ENCODE measurements at regions not wholly inside any gene's neighbourhood (a gene's known extent, or its start where the extent isn't known, plus 50 kb on each side); places are given as distances from the start of the nearest gene placed in this dataset.

GRCh38 chr2:217521820-217522219 lies 481.0 kb downstream of the TNS1 start:
- TF ChIP-seq CTCF (IDR thresholded peaks at IDR 0.05), result no peak

GRCh38 chr2:217520356-217521010 lies 482.3 kb downstream of the TNS1 start:
- TF ChIP-seq CTCF (IDR thresholded peaks at IDR 0.05), result no peak

- no peak for TF ChIP-seq CTCF (IDR thresholded peaks at IDR 0.05)
Measured at GRCh38 chr2:217517402-217517801, 485.4 kb downstream of the TNS1 start.

GRCh38 chr2:217515615-217516309 lies 487.0 kb downstream of the TNS1 start:
- TF ChIP-seq CTCF (IDR thresholded peaks at IDR 0.05), result no peak

GRCh38 chr2:217513258-217513657 lies 489.5 kb downstream of the TNS1 start:
- TF ChIP-seq CTCF (IDR thresholded peaks at IDR 0.05), result no peak

GRCh38 chr2:217512728-217513127 lies 490.1 kb downstream of the TNS1 start:
- no peak for TF ChIP-seq CTCF (IDR thresholded peaks at IDR 0.05)

GRCh38 chr2:217512259-217512658 lies 490.5 kb downstream of the TNS1 start:
- TF ChIP-seq CTCF (IDR thresholded peaks at IDR 0.05), result no peak
